ENCODE measurements at regions not wholly inside any gene's neighbourhood (a gene's known extent, or its start where the extent isn't known, plus 50 kb on each side); places are given as distances from the start of the nearest gene placed in this dataset.

DNA sequence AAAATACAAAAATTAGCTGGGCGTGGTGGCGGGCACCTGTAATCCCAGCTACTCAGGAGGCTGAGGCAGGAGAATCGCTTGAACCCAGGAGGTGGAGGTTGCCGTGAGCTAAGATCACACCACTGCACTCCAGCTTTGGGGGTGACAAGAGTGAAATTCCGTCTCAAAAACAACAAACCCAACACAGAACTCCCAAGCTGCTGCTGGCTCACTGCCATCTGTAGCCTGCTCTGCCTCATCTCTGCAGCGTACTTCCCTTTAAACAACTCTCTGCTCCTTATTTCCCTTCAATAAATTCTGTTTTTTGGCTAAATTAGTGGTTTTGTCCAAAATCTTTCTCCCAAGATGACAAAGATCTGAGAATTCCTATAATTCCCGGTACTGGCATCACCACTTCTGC is 189.2 kb upstream of the GALNT17 start:
- DNase-seq: no peak
- no peaks in the 10 kb centered on the region for H3K9me2 ChIP-seq (replicated peaks; ENCODE audit: insufficient read depth, low read length)
- no peaks in the 10 kb centered on the region for H3K79me2 ChIP-seq (ENCODE audit: low read length)
- H3K27ac ChIP-seq (ENCODE audit: low read length): no peak overlapping the region
- no peaks in the 10 kb centered on the region for H4K20me1 ChIP-seq (ENCODE audit: insufficient read depth, low read length)
- H3K4me2 ChIP-seq (ENCODE audit: low read depth, low read length): no peak overlapping the region
- H2AFZ ChIP-seq (ENCODE audit: low read length): no peak overlapping the region
- H3K9me3 ChIP-seq (replicated peaks; ENCODE audit: insufficient read depth, low read length): no peaks in the 10 kb centered on the region
- H3F3A ChIP-seq (ENCODE audit: insufficient read depth, low read length): no peaks in the 10 kb centered on the region
- H3K4me3 ChIP-seq (ENCODE audit: low read length): no peak overlapping the region
- no peak for TF ChIP-seq EZH2 (optimal IDR thresholded peaks at IDR 0.05; ENCODE audit: low read depth, low read length)
- TF ChIP-seq EZH2phosphoT487 (IDR thresholded peaks at IDR 0.05; ENCODE audit: low read length): no peak
- TF ChIP-seq, protein P1, sequence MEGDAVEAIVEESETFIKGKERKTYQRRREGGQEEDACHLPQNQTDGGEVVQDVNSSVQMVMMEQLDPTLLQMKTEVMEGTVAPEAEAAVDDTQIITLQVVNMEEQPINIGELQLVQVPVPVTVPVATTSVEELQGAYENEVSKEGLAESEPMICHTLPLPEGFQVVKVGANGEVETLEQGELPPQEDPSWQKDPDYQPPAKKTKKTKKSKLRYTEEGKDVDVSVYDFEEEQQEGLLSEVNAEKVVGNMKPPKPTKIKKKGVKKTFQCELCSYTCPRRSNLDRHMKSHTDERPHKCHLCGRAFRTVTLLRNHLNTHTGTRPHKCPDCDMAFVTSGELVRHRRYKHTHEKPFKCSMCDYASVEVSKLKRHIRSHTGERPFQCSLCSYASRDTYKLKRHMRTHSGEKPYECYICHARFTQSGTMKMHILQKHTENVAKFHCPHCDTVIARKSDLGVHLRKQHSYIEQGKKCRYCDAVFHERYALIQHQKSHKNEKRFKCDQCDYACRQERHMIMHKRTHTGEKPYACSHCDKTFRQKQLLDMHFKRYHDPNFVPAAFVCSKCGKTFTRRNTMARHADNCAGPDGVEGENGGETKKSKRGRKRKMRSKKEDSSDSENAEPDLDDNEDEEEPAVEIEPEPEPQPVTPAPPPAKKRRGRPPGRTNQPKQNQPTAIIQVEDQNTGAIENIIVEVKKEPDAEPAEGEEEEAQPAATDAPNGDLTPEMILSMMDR (IDR thresholded peaks at IDR 0.05; ENCODE audit: low read length): no peak
- H3K9ac ChIP-seq (ENCODE audit: low read length): no peak overlapping the region
- H3K27me3 ChIP-seq (replicated peaks; ENCODE audit: insufficient read depth, low read length): no peaks in the 10 kb centered on the region
- no peaks in the 10 kb centered on the region for H3K4me1 ChIP-seq (ENCODE audit: low read length)
- H3K36me3 ChIP-seq (replicated peaks; ENCODE audit: insufficient read depth, low read length): no peaks in the 10 kb centered on the region

DNA sequence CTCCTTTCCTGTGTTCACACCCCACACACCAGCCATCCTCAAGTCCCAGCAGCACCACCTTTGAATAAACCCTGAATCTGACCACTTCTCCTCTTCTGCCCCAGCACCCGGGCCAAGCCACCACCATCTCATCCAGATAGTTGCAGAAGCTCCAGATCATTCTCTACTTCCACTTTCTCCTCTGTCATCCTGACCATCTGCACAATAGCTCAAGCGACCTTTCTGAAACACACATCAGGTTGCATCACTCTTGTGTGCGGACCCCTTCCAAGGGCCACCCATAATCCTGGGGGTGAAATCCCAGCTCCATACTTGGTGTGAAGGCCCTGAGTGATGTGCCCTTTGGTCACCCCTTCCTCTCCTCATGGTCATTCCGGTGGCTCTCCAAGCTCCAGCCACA is 187.4 kb upstream of the GALNT17 start:
- no peak overlapping the region for H3K9ac ChIP-seq (ENCODE audit: low read length)
- no peak overlapping the region for H3K4me3 ChIP-seq (ENCODE audit: low read length)
- H3K9me2 ChIP-seq (replicated peaks; ENCODE audit: insufficient read depth, low read length): no peaks in the 10 kb centered on the region
- H3K79me2 ChIP-seq (ENCODE audit: low read length): no peaks in the 10 kb centered on the region
- H3F3A ChIP-seq (ENCODE audit: insufficient read depth, low read length): no peaks in the 10 kb centered on the region
- no peaks in the 10 kb centered on the region for H3K36me3 ChIP-seq (replicated peaks; ENCODE audit: insufficient read depth, low read length)
- DNase-seq: no peak
- H3K4me2 ChIP-seq (ENCODE audit: low read depth, low read length): no peak overlapping the region
- no peaks in the 10 kb centered on the region for H3K4me1 ChIP-seq (ENCODE audit: low read length)
- TF ChIP-seq, protein P1 (IDR thresholded peaks at IDR 0.05; ENCODE audit: low read length): no peak
- TF ChIP-seq EZH2 (optimal IDR thresholded peaks at IDR 0.05; ENCODE audit: low read depth, low read length) (no peak), EZH2phosphoT487 (IDR thresholded peaks at IDR 0.05; ENCODE audit: low read length) (no peak)
- no peaks in the 10 kb centered on the region for H3K9me3 ChIP-seq (replicated peaks; ENCODE audit: insufficient read depth, low read length)
- no peak overlapping the region for H3K27ac ChIP-seq (ENCODE audit: low read length)
- no peaks in the 10 kb centered on the region for H3K27me3 ChIP-seq (replicated peaks; ENCODE audit: insufficient read depth, low read length)
- H2AFZ ChIP-seq (ENCODE audit: low read length): no peak overlapping the region
- no peaks in the 10 kb centered on the region for H4K20me1 ChIP-seq (ENCODE audit: insufficient read depth, low read length)

DNA sequence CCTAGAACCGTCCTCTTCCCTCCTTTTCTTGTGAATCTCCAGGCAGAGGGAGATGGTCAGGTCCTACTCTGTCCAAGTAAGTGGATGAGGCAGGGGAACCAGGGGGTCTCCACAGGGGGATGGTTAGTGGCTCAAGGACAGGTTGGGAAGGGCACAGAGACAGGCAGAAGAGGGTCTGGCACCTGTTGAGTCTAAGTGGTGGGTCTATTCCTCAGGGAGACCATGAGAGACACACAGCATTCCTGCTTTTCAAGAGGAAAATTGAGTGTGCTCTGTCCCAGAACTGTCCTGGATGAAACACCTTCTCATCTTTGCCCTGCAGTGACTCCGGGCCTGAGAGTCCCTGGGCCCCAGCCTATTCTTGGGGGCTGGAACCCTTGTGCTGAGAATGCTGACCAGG is 184.8 kb upstream of the GALNT17 start:
- no peak overlapping the region for H3K4me2 ChIP-seq (ENCODE audit: low read depth, low read length)
- no peak for DNase-seq
- TF ChIP-seq EZH2phosphoT487 (IDR thresholded peaks at IDR 0.05; ENCODE audit: low read length): no peak
- no peak for TF ChIP-seq EZH2 (optimal IDR thresholded peaks at IDR 0.05; ENCODE audit: low read depth, low read length)

GRCh38 chr7:70949862-70950261 is 182.1 kb upstream of the GALNT17 start:
- TF ChIP-seq EZH2phosphoT487 (IDR thresholded peaks at IDR 0.05; ENCODE audit: low read length) (no peak), EZH2 (optimal IDR thresholded peaks at IDR 0.05; ENCODE audit: low read depth, low read length) (no peak)
- TF ChIP-seq, protein P1 (IDR thresholded peaks at IDR 0.05; ENCODE audit: low read length): no peak
- no peaks in the 10 kb centered on the region for H3K9me2 ChIP-seq (replicated peaks; ENCODE audit: insufficient read depth, low read length)
- H3K27ac ChIP-seq (ENCODE audit: low read length): no peak overlapping the region
- no peaks in the 10 kb centered on the region for H3F3A ChIP-seq (ENCODE audit: insufficient read depth, low read length)
- no peak overlapping the region for H2AFZ ChIP-seq (ENCODE audit: low read length)
- H3K36me3 ChIP-seq (replicated peaks; ENCODE audit: insufficient read depth, low read length): no peaks in the 10 kb centered on the region
- H3K9ac ChIP-seq (ENCODE audit: low read length): no peak overlapping the region
- H3K4me2 ChIP-seq (ENCODE audit: low read depth, low read length): no peak overlapping the region
- DNase-seq: no peak
- H3K27me3 ChIP-seq (replicated peaks; ENCODE audit: insufficient read depth, low read length): no peaks in the 10 kb centered on the region
- H3K4me3 ChIP-seq (ENCODE audit: low read length): no peak overlapping the region
- no peaks in the 10 kb centered on the region for H4K20me1 ChIP-seq (ENCODE audit: insufficient read depth, low read length)
- H3K4me1 ChIP-seq (ENCODE audit: low read length): no peaks in the 10 kb centered on the region
- H3K9me3 ChIP-seq (replicated peaks; ENCODE audit: insufficient read depth, low read length): no peaks in the 10 kb centered on the region
- H3K79me2 ChIP-seq (ENCODE audit: low read length): no peaks in the 10 kb centered on the region

More for the DNA sequence above, 184.8 kb upstream of the GALNT17 start:
- Histone ChIP-seq H3K9me3 (replicated peaks; ENCODE audit: insufficient read depth, low read length) (no peaks in the 10 kb centered on the region), H4K20me1 (ENCODE audit: insufficient read depth, low read length) (no peaks in the 10 kb centered on the region), H2AFZ (ENCODE audit: low read length) (no peak overlapping the region), H3K4me3 (ENCODE audit: low read length) (no peak overlapping the region), H3K27ac (ENCODE audit: low read length) (no peak overlapping the region), H3K9ac (ENCODE audit: low read length) (no peak overlapping the region), H3K27me3 (replicated peaks; ENCODE audit: insufficient read depth, low read length) (no peaks in the 10 kb centered on the region), H3K79me2 (ENCODE audit: low read length) (no peaks in the 10 kb centered on the region), H3K36me3 (replicated peaks; ENCODE audit: insufficient read depth, low read length) (no peaks in the 10 kb centered on the region), H3K4me1 (ENCODE audit: low read length) (no peaks in the 10 kb centered on the region), H3F3A (ENCODE audit: insufficient read depth, low read length) (no peaks in the 10 kb centered on the region), H3K9me2 (replicated peaks; ENCODE audit: insufficient read depth, low read length) (no peaks in the 10 kb centered on the region)

Data from MM.1S (cell line).